Liver (tissue), 7 donors: ENCODE measurements at regions not wholly inside any gene's neighbourhood (a gene's known extent, or its start where the extent isn't known, plus 50 kb on each side); places are given as distances from the start of the nearest gene placed in this dataset.

ENCODE experiments used
- DNase-seq: peaks from one replicate; pipeline ENCODE4 v3.0.0-alpha.2; 2017; ENCODE audit warnings: low spot score
- H3K27ac ChIP-seq, 2 donors: one replicate each; pipeline ENCODE4 v1.7.0; 2013; ENCODE audit warnings: inconsistent platforms in 2 of 2, low read length in 2 of 2, control low read depth in 1 of 2, low read depth in 1 of 2, mild to moderate bottlenecking in 1 of 2
- H3K27me3 ChIP-seq, 4 donors: one replicate each; pipeline versions ENCODE4 v1.6.1 to v1.7.0; 2013; ENCODE audit warnings: low read length in 3 of 4, inconsistent platforms in 1 of 4, mild to moderate bottlenecking in 1 of 4, moderate library complexity in 1 of 4; ENCODE audit not compliant: control insufficient read depth in 4 of 4, insufficient read depth in 4 of 4
- H3K36me3 ChIP-seq, 4 donors: one replicate each; pipeline versions ENCODE4 v1.6.1 to v1.7.0; 2013; ENCODE audit warnings: low read length in 3 of 4, mild to moderate bottlenecking in 3 of 4, low read depth in 1 of 4, moderate library complexity in 1 of 4; ENCODE audit not compliant: control insufficient read depth in 4 of 4, insufficient read depth in 3 of 4
- H3K4me1 ChIP-seq, 4 donors: one replicate each; pipeline versions ENCODE4 v1.6.1 to v1.7.0; 2013; ENCODE audit warnings: low read length in 3 of 4, mild to moderate bottlenecking in 3 of 4, moderate library complexity in 1 of 4; ENCODE audit not compliant: control insufficient read depth in 4 of 4, insufficient read depth in 4 of 4
- H3K4me3 ChIP-seq, 3 donors: one replicate each; pipeline versions ENCODE4 v1.6.1 to v1.7.0; 2013; ENCODE audit warnings: low read length in 3 of 3, control low read depth in 1 of 3, low read depth in 1 of 3, mild to moderate bottlenecking in 1 of 3
- H3K9ac ChIP-seq, 2 donors: one replicate each; pipeline ENCODE4 v1.7.0; 2013; ENCODE audit warnings: low read length in 2 of 2, mild to moderate bottlenecking in 2 of 2, moderate library complexity in 2 of 2, control low read depth in 1 of 2, low read depth in 1 of 2
- H3K9me3 ChIP-seq, 4 donors: one replicate each; pipeline versions ENCODE4 v1.6.1 to v1.7.0; 2013; ENCODE audit warnings: low read length in 3 of 4; ENCODE audit not compliant: control insufficient read depth in 4 of 4
- ATF3 ChIP-seq: IDR thresholded peaks from 2 replicates; pipeline ENCODE4 v1.6.1; 2016; ENCODE audit warnings: antibody characterized with exemption
- EGR1 ChIP-seq, 2 donors: IDR thresholded peaks; 2 replicates each; pipeline ENCODE4 v1.6.1; 2016 to 2018; ENCODE audit warnings: antibody characterized with exemption in 2 of 2, low read depth in 2 of 2
- FOXA1 ChIP-seq: IDR thresholded peaks from 2 replicates; pipeline ENCODE4 v1.6.1; 2016; ENCODE audit warnings: antibody characterized with exemption
- FOXA2 ChIP-seq: IDR thresholded peaks from 2 replicates; pipeline ENCODE4 v1.6.1; 2016; ENCODE audit warnings: antibody characterized with exemption
- GABPA ChIP-seq, 2 donors: IDR thresholded peaks in 1 of 2; conservative IDR thresholded peaks in 1 of 2; 2 replicates each; pipeline ENCODE4 v1.6.1; 2016; ENCODE audit warnings: antibody characterized with exemption in 2 of 2, mild to moderate bottlenecking in 1 of 2, moderate library complexity in 1 of 2
- HNF4A ChIP-seq, 2 donors: conservative IDR thresholded peaks; 2 replicates each; pipeline ENCODE4 v1.6.1; 2016; ENCODE audit warnings: antibody characterized with exemption in 2 of 2, mild to moderate bottlenecking in 2 of 2
- HNF4G ChIP-seq: IDR thresholded peaks from 2 replicates; pipeline ENCODE4 v1.6.1; 2016; ENCODE audit warnings: antibody characterized with exemption
- JUND ChIP-seq, 2 donors: IDR thresholded peaks; 2 replicates each; pipeline ENCODE4 v1.6.1; 2016; ENCODE audit warnings: antibody characterized with exemption in 2 of 2
- MAX ChIP-seq: IDR thresholded peaks from 2 replicates; pipeline ENCODE4 v1.6.1; 2016; ENCODE audit warnings: antibody characterized with exemption
- NR2F2 ChIP-seq: IDR thresholded peaks from 2 replicates; pipeline ENCODE4 v1.6.1; 2016; ENCODE audit warnings: antibody characterized with exemption
- RAD21 ChIP-seq, 2 donors: IDR thresholded peaks; 2 replicates each; pipeline ENCODE4 v1.6.1; 2016; ENCODE audit warnings: antibody characterized with exemption in 2 of 2, mild to moderate bottlenecking in 2 of 2
- REST ChIP-seq: IDR thresholded peaks from 2 replicates; pipeline ENCODE4 v1.6.1; 2016; ENCODE audit warnings: antibody characterized with exemption, mild to moderate bottlenecking
- RXRA ChIP-seq, 2 donors: IDR thresholded peaks; 2 replicates each; pipeline ENCODE4 v1.6.1; 2017 to 2018; ENCODE audit warnings: antibody characterized with exemption in 2 of 2, mild to moderate bottlenecking in 1 of 2
- SP1 ChIP-seq: IDR thresholded peaks from 2 replicates; pipeline ENCODE4 v1.6.1; 2018; ENCODE audit warnings: antibody characterized with exemption, mild to moderate bottlenecking
- TAF1 ChIP-seq: conservative IDR thresholded peaks from 2 replicates; pipeline ENCODE4 v1.6.1; 2016; ENCODE audit warnings: antibody characterized with exemption, mild to moderate bottlenecking
- YY1 ChIP-seq: IDR thresholded peaks from 2 replicates; pipeline ENCODE4 v1.6.1; 2016; ENCODE audit warnings: antibody characterized with exemption, mild to moderate bottlenecking
- WGBS: extraction: QIAGEN DNeasy Blood & Tissue Kit; methylation state at CpG from one replicate; pipeline ENCODE4 v1.1.7; 2013; 5-methylcytosine and 5-hydroxymethylcytosine counted together
- TF ChIP-seq, protein P1 (sequence below): IDR thresholded peaks from 2 replicates; pipeline ENCODE4 v1.6.1; 2016; ENCODE audit warnings: antibody characterized with exemption
- donor health status: healthy.
- donor health status: healthy.
- donor health status: healthy.
- donor health status: healthy.

GRCh38 chr18:43414006-43414405 is 136.7 kb upstream of the SYT4 start:
- H3K9ac ChIP-seq, result no peak overlapping the region
- DNase-seq, result no peak
- 16% methylated on average over 6 of the region's 6 CpGs for WGBS
- no peaks in the 10 kb centered on the region for H3K4me1 ChIP-seq
- TF ChIP-seq GABPA (IDR thresholded peaks at IDR 0.05 in 1 of 2, conservative IDR thresholded peaks at IDR 0.05 in 1 of 2) (no peak), ATF3 (no peak), REST (no peak), HNF4A (conservative IDR thresholded peaks at IDR 0.05) (no peak), MAX (no peak), RXRA (IDR thresholded peaks at IDR 0.05) (no peak), EGR1 (IDR thresholded peaks at IDR 0.05; ENCODE audit: low read depth in 2 of 2) (no peak), HNF4G (no peak), JUND (IDR thresholded peaks at IDR 0.05) (no peak), YY1 (no peak), TAF1 (no peak), FOXA1 (no peak), SP1 (no peak), FOXA2 (no peak)
- H3K27ac ChIP-seq, result no peak overlapping the region
- peaks cover 0 to 11% (median 0%) of the 10 kb centered on the region in 4 donors for H3K27me3 ChIP-seq
- H3K9me3 ChIP-seq, result no peaks in the 10 kb centered on the region
- no peak overlapping the region for H3K4me3 ChIP-seq
- no peaks in the 10 kb centered on the region for H3K36me3 ChIP-seq

DNA sequence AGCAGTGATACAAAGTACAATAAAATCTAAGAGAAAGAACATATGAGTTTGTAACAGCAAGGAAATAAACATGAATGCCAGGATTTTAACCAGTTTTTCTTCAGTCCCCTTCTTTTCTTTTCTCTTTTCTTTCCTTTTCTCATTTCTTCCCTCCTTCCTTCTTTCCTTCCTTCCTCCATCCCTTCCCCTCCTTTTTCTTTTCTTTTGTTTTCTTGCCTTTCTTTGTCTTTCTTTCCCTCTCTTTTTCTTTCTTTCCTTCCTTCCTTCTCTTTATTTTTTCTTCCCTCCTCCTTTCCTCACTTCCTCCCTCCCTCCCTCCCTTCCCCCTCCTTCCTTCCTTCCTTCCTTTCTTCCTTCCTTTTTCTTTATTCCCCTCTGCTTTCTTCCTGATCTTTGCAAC is 142.8 kb upstream of the SYT4 start:
- Histone ChIP-seq H3K9me3 (no peaks in the 10 kb centered on the region), H3K36me3 (no peaks in the 10 kb centered on the region), H3K4me3 (no peak overlapping the region), H3K9ac (no peak overlapping the region), H3K27ac (no peak overlapping the region), H3K4me1 (no peaks in the 10 kb centered on the region), H3K27me3 (peaks cover 0 to 3% (median 0%) of the 10 kb centered on the region in 4 donors)
- TF ChIP-seq SP1 (no peak), NR2F2 (no peak), GABPA (IDR thresholded peaks at IDR 0.05 in 1 of 2, conservative IDR thresholded peaks at IDR 0.05 in 1 of 2) (no peak), RXRA (IDR thresholded peaks at IDR 0.05) (no peak), REST (no peak), RAD21 (IDR thresholded peaks at IDR 0.05) (no peak), EGR1 (IDR thresholded peaks at IDR 0.05; ENCODE audit: low read depth in 2 of 2) (no peak), YY1 (no peak), HNF4A (conservative IDR thresholded peaks at IDR 0.05) (no peak)
- TF ChIP-seq, protein P1, sequence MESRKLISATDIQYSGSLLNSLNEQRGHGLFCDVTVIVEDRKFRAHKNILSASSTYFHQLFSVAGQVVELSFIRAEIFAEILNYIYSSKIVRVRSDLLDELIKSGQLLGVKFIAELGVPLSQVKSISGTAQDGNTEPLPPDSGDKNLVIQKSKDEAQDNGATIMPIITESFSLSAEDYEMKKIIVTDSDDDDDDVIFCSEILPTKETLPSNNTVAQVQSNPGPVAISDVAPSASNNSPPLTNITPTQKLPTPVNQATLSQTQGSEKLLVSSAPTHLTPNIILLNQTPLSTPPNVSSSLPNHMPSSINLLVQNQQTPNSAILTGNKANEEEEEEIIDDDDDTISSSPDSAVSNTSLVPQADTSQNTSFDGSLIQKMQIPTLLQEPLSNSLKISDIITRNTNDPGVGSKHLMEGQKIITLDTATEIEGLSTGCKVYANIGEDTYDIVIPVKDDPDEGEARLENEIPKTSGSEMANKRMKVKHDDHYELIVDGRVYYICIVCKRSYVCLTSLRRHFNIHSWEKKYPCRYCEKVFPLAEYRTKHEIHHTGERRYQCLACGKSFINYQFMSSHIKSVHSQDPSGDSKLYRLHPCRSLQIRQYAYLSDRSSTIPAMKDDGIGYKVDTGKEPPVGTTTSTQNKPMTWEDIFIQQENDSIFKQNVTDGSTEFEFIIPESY, result no peak
- DNase-seq, result no peak
